ENCODE measurements at regions not wholly inside any gene's neighbourhood (a gene's known extent, or its start where the extent isn't known, plus 50 kb on each side); places are given as distances from the start of the nearest gene placed in this dataset.

GRCh38 chr4:129346734-129347133 is 250.8 kb downstream of the C4orf33 start:
- DNase-seq (ENCODE audit: low read depth): no peak

- no peak for DNase-seq (ENCODE audit: low read depth)
Measured at GRCh38 chr4:129350834-129351721, 255.1 kb downstream of the C4orf33 start.

- DNase-seq (ENCODE audit: low read depth): no peak
Measured at GRCh38 chr4:129352480-129352879, 256.5 kb downstream of the C4orf33 start.

- DNase-seq (ENCODE audit: low read depth): no peak
Measured at GRCh38 chr4:129353490-129353889, 257.5 kb downstream of the C4orf33 start.

GRCh38 chr4:129355031-129355430 is 259.1 kb downstream of the C4orf33 start:
- DNase-seq (ENCODE audit: low read depth): no peak

- no peak for DNase-seq (ENCODE audit: low read depth)
Measured at GRCh38 chr4:129355516-129355915, 259.6 kb downstream of the C4orf33 start.

- DNase-seq (ENCODE audit: low read depth): no peak
Measured at GRCh38 chr4:129358571-129358970, 262.6 kb downstream of the C4orf33 start.

GRCh38 chr4:129359461-129359860 is 263.5 kb downstream of the C4orf33 start:
- no peak for DNase-seq (ENCODE audit: low read depth)

GRCh38 chr4:129362691-129363274 is 266.8 kb downstream of the C4orf33 start:
- DNase-seq (ENCODE audit: low read depth): no peak

- DNase-seq (ENCODE audit: low read depth): no peak
Measured at GRCh38 chr4:129364747-129365452, 268.9 kb downstream of the C4orf33 start.

- DNase-seq (ENCODE audit: low read depth): no peak
Measured at GRCh38 chr4:129369361-129370010, 273.5 kb downstream of the C4orf33 start.

- DNase-seq (ENCODE audit: low read depth): no peak
Measured at GRCh38 chr4:129371065-129371464, 275.1 kb downstream of the C4orf33 start.

- no peak for DNase-seq (ENCODE audit: low read depth)
Measured at GRCh38 chr4:129371926-129372325, 276.0 kb downstream of the C4orf33 start.

- DNase-seq (ENCODE audit: low read depth): no peak
Measured at GRCh38 chr4:129377131-129377845, 281.3 kb downstream of the C4orf33 start.

- DNase-seq (ENCODE audit: low read depth): no peak
Measured at GRCh38 chr4:129378364-129378763, 282.4 kb downstream of the C4orf33 start.

- DNase-seq (ENCODE audit: low read depth): no peak
Measured at GRCh38 chr4:129379429-129379828, 283.5 kb downstream of the C4orf33 start.

- no peak for DNase-seq (ENCODE audit: low read depth)
Measured at GRCh38 chr4:129384974-129385373, 289.0 kb downstream of the C4orf33 start.

GRCh38 chr4:129387666-129388065 is 291.7 kb downstream of the C4orf33 start:
- no peak for DNase-seq (ENCODE audit: low read depth)

GRCh38 chr4:129393976-129394375 is 298.0 kb downstream of the C4orf33 start:
- DNase-seq (ENCODE audit: low read depth): no peak

GRCh38 chr4:129394635-129395034 is 298.7 kb downstream of the C4orf33 start:
- DNase-seq (ENCODE audit: low read depth): no peak

- no peak for DNase-seq (ENCODE audit: low read depth)
Measured at GRCh38 chr4:129403848-129404247, 307.9 kb downstream of the C4orf33 start.

All from forelimb muscle (tissue), 1 donor.